HFF-Myc (cell line): ENCODE measurements at regions not wholly inside any gene's neighbourhood (a gene's known extent, or its start where the extent isn't known, plus 50 kb on each side); places are given as distances from the start of the nearest gene placed in this dataset.

Experiments used
- DNase-seq: peaks from one replicate; pipeline ENCODE4 v3.0.0-alpha.2; 2011; ENCODE audit warnings: low read depth; ENCODE audit errors: extremely low read depth
- H3K4me3 ChIP-seq: replicated peaks from 2 replicates; pipeline ENCODE4 v1.5.1; 2011; ENCODE audit warnings: low read depth, mild to moderate bottlenecking, control low read depth, low read length
- CTCF ChIP-seq: IDR thresholded peaks from 2 replicates; pipeline ENCODE4 v1.5.1; 2012; ENCODE audit warnings: mild to moderate bottlenecking, low read depth, low read length, control low read depth; ENCODE audit errors: missing control alignments

- no peak overlapping the region for H3K4me3 ChIP-seq
- DNase-seq: no peak
- no peak for TF ChIP-seq CTCF
Observed at GRCh38 chr16:31709181-31709580, 164.4 kb upstream of the ZNF267 start.

DNA sequence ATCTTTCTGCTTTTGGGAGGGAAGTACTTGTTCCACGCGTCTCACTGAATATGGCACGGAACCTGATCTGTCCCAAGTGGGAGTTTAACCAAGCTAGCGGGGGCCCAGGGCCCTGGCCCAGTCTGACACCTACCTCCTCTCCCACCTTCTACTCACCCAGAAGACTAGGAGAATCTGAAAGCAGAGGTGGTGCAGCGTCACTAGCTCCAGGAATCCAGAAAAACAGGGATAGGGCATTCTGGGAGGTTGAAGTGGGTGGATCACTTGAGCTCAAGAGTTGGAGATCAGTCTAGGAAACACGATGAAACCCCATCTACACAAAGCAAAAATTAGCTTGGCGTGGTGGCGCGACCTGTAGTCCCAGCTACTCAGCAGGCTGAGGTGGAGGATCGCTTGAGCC is 163.5 kb upstream of the ZNF267 start:
- no peak overlapping the region for H3K4me3 ChIP-seq
- no peak for TF ChIP-seq CTCF
- DNase-seq: no peak

DNA sequence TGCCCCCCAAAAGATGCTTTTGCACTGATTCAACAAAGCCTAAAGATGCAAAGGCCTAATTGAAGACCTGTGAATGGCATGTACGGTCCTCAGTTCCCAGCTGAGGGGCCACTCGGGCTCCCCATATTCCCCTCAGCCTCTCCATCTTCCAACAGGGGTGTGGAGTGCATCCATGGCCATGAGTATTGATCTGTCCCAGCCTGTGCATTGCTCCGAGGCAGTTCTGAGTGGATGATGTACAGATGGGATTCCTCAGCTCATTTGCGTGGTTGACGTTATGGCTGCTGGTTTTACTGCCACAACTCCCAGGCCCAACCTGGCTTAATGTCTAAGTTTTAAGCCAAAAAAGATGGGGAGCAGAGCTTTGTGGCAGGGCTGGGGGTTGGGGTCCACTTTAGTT is 162.7 kb upstream of the ZNF267 start:
- no peak overlapping the region for H3K4me3 ChIP-seq
- DNase-seq: no peak
- TF ChIP-seq CTCF: no peak

GRCh38 chr16:31711344-31711845 is 162.2 kb upstream of the ZNF267 start:
- no peak for TF ChIP-seq CTCF
- H3K4me3 ChIP-seq: no peak overlapping the region
- no peak for DNase-seq

GRCh38 chr16:31712064-31712540 is 161.5 kb upstream of the ZNF267 start:
- H3K4me3 ChIP-seq: no peak overlapping the region
- no peak for TF ChIP-seq CTCF
- no peak for DNase-seq

DNA sequence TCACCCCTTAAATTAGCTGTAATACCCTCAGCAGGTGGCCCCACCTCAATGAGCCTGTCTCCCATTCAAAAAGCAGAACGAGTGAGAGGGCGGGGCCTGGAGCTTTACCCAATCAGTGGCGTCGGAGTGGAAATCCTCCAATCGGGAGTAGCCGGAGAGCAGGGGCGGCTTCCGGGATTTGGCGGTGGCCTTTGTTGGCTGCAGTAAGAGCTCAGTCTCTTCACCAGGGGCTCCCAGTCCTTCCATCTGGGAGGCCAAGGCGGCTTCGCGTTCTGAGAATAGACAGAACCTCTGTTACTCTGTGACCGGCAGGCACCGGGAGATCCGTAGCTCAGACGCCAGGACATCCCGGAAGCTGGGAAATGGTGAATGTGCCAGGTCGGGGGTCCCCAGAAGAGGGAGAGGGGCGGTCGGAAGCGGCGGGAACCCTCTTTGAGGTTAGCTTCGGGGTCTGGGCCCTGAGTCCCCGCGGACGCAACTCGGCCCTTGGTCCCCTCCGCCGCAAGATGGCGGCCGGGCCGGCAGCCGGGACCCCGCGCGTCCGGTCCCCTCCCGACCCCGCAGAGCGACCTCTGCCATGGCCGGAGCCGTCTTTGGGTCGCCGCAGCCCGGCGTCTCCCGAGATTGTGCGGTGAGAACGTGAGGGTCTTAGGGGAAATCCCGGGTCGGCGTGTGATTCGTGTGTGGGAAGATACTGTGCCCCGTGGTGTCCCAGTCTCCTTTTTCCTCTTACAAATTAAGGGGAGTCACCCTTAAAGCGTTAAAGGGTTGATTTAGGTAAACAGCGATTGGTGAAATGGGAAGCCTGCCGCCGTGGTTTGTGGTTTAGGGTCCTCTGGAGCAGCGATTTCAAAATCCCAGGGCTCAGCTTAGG is 160.3 kb upstream of the ZNF267 start:
- no peak for TF ChIP-seq CTCF
- peak overlapping the region; percentile 72 for H3K4me3 ChIP-seq
- peak; percentile 78 for DNase-seq
